Stimulated activated CD8-positive, alpha-beta memory T cell treated with anti-CD3 and anti-CD28 coated beads, Interleukin-2, amount 100 ng/mL, for 48 hours (primary cell): ENCODE measurements at regions not wholly inside any gene's neighbourhood (a gene's known extent, or its start where the extent isn't known, plus 50 kb on each side); places are given as distances from the start of the nearest gene placed in this dataset.
"Not testable (repeated sequence)": the region's sequence is repeated elsewhere in the genome, so short reads cannot be mapped to it uniquely, and the experiment has no call there.

Source experiments
- DNase-seq, 2 donors: peaks; one replicate each; pipeline ENCODE4 v3.0.0-alpha.2; 2020; ENCODE audit warnings: low read depth in 2 of 2

DNA sequence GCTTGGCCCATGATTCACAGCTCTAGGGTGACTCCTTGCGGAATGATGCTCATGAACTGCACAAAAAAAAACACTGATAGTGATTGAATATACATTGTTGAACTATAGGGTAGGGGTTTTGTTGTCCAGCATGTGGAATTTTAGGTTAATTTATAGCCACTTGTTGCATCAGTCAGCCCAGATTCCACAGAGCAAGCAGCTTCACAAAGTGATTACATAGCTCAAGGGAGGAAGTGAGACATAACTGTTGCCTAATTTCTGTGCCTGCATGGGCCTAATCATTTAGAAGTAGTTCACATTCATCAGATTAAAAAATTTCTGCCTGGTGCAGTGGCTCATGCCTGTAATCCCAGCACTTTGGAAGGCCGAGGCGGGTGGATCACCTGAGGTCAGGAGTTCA lies 142.2 kb upstream of the ZNF722 start:
- not testable (repeated sequence) for DNase-seq

DNA sequence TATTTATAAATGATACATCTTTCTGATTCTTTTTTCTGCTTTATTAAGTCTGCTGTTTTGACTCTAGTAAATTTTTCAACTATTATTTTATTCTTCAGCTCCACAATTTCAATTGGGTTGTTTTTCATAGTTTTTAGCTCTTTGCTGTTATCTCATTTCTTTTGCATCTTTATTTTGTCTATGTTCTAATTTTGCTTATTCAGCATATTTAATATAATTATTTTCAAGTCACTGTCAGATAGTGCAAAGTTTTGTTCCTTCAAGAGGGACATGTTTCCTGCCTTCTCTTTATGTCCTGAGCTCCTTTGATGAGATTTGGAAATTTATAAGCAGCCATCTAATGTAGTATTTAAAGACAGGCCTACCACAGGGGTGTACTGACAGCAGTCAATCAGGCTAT lies 131.5 kb upstream of the ZNF722 start:
- no peak for DNase-seq

DNA sequence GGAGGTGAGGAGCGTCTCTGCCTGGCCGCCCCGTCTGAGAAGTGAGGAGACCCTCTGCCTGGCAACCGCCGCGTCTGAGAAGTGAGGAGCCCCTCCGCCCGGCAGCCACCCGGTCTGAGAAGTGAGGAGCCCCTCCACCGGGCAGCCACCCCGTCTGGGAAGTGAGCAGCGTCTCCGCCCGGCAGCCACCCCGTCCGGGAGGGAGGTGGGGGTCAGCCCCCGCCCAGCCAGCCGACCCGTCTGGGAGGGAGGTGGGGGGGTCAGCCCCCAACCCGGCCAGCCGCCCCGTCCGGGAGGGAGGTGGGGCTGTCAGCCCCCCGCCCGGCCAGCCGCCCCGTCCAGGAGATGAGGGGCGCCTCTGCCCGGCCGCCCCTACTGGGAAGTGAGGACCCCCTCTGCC lies 124.4 kb upstream of the ZNF722 start:
- not testable (repeated sequence) for DNase-seq

- DNase-seq, result no peak
These were observed 121.8 kb upstream of the ZNF722 start for GRCh38 chr7:63876707-63877322.

GRCh38 chr7:63887031-63887430 lies 111.6 kb upstream of the ZNF722 start:
- no peak for DNase-seq

GRCh38 chr7:63899691-63900393 lies 98.8 kb upstream of the ZNF722 start:
- DNase-seq, result peak; percentile 61 to 68

- DNase-seq, result peak; percentile 66 to 78
These were observed 98.0 kb upstream of the ZNF722 start for GRCh38 chr7:63900394-63901203.

DNA sequence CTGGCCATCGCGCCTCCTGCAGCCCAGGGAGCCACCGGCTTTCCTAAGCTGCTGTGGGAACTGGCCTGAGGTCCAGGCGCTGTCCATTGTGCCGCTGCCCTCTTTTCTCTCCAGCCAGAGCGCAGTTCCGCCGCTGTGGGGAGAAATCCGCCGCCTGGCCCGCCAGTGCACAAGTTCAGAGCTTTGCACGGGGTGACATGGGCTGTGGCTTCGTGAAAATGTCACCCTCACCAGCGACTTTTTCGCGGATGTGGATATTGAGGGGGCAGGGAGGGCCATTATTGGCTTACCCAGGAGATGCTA lies 97.5 kb upstream of the ZNF722 start:
- DNase-seq, result not testable (repeated sequence)

DNA sequence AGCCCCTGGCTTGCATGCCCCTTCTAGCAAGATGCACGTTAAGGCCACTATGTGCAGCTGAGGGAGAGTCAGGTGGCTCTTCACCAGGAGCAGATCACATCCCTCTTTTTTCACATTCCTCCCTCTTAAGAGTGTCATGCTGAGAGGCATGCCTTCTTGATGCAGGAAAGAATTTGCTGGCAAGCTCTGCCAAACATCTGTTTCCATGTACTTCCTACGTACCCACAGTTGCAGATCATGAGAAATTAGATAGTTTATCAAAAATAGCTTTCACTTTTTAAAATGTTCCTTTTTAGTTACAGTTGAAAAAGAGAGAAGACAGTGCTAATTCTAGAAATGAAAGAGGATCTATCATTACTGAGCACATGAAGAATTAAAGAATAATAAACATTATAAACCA lies 79.7 kb upstream of the ZNF722 start:
- no peak for DNase-seq

DNA sequence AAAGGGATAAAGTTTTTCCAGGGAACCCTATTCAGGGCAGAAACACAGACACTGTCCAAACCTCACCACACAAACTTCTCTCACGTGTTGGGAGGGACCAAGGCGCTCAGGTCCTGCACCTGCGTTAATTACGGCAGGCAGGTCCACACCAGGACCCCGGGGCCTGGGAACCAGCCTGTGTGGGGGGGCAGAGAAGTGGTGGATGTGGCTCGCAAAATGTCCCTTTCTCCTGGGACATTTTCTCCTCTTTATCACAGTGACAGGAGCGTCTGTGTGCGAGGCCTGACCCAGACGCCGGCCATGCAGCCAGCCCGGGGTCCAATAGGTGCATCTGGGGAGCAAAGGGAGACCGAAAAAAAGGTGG lies 73.4 kb upstream of the ZNF722 start:
- no peak for DNase-seq

DNA sequence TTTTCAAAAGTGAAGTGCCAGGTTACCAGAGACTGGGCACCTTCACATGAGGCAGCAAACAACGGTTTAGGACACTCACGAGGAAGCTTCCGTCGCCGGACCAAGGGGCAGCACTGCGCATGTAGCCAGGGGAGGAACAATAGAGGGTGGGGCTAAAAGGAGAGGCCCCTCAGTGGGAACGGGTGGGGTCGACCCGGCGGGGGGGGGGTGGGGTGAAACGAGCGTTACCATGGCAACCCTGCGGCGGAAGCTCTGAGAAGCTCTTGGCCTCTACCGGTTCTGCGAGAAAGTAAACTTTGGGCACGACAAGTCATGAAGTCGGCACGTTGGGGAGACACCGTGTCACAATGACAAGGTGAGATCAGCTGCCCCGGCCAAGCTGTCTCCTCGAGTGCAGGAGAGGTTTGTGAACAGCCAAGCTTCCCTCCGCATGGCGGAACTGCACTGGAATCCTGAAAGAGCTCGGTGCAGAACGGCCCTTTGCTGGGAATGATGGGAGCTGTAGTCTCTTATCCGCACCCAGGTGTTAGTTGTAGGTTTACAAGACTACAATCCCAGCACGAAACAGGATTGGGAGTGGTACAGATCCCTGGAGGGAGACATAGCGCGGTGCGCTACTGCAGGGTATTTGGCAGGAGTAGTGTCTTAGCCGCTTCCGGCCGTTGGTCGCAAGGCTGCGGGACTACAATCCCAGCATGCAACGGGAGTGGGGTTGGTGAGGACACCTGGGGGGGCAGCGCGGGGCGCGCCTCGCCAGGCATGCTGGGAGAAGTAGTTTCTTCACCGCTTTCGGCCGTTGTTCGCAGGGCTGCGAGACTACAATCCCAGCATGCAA lies 72.8 kb upstream of the ZNF722 start:
- DNase-seq, result peak; percentile 71 to 78

- no peak for DNase-seq
These were observed 71.4 kb upstream of the ZNF722 start for GRCh38 chr7:63927261-63927660.

DNA sequence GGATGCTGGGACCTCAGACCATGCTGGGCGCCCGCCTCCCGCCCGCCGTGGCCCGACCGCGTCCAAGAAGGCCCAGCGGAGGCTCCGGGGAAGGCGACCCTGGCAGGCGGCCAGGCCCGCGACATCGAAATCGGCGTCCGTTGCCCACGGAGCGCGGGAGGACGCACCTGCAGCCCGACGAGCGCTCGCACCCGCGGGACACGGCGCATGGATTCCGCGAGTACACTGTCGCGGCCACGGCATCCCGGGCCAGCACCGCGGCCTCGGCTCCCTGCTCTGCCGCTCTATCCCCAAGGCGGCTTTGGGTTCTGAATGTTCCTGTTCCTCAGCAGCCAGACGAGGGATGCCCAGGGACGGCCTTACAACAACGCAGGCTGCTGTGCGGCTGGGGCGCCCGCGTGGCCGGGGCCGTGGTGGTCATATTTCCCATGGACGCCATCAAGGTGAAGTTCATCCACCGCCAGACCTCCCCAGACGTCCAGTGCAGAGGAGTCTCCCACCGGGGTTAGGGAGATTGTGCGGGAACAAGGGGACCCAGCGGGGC lies 67.5 kb upstream of the ZNF722 start:
- no peak for DNase-seq

DNA sequence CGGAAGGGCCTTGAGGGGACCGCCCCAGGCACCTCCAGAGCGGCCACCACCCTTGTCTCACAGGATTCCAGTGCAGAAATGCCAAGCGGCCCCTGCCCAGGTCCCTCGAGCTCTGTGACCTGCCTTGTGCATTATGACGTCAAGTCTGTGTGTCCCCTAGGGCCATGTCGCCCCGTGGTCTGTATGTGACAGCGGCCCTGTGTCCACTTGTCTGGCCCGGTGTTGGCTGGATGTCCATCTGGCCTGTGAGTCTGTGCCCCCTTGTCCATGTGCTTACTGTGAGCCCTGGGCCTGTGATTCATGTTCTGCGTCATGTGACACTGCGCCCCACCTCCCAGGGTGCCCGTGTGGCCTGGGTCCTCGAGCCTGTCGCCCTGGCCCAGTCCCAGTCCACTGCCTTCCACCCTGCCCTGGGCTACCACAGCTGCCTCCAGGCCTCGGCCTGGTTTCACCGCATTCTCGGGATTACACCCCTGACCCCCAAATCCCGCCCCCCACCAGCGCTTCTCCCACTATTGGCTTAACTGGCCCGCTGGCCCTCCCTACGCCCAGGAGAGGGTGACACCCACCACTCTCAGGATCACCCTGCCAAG lies 66.6 kb upstream of the ZNF722 start:
- DNase-seq, result no peak
